Breast epithelium (tissue), 3 donors: ENCODE measurements at regions not wholly inside any gene's neighbourhood (a gene's known extent, or its start where the extent isn't known, plus 50 kb on each side); places are given as distances from the start of the nearest gene placed in this dataset.

Experiments
- POLR2A ChIP-seq: fragments of 450-650 bp; IDR thresholded peaks from one replicate; pipeline ENCODE4 v1.6.1; 2016; ENCODE audit warnings: antibody characterized with exemption, mild to moderate bottlenecking, moderate library complexity
- POLR2AphosphoS5 ChIP-seq, 3 donors: sonication (generic); formaldehyde crosslinking; IDR thresholded peaks; one replicate each; pipeline ENCODE4 v1.6.1; 2017; ENCODE audit warnings: antibody characterized with exemption in 3 of 3
- TF ChIP-seq, protein P1 (sequence below), 3 donors: fragments of 450-650 bp; IDR thresholded peaks; one replicate each; pipeline ENCODE4 v1.5.1; 2016 to 2017; ENCODE audit warnings: antibody characterized with exemption in 3 of 3, mild to moderate bottlenecking in 3 of 3, moderate library complexity in 3 of 3

GRCh38 chr2:237190966-237191713 lies 105.5 kb downstream of the COPS8 start:
- TF ChIP-seq, protein P1, sequence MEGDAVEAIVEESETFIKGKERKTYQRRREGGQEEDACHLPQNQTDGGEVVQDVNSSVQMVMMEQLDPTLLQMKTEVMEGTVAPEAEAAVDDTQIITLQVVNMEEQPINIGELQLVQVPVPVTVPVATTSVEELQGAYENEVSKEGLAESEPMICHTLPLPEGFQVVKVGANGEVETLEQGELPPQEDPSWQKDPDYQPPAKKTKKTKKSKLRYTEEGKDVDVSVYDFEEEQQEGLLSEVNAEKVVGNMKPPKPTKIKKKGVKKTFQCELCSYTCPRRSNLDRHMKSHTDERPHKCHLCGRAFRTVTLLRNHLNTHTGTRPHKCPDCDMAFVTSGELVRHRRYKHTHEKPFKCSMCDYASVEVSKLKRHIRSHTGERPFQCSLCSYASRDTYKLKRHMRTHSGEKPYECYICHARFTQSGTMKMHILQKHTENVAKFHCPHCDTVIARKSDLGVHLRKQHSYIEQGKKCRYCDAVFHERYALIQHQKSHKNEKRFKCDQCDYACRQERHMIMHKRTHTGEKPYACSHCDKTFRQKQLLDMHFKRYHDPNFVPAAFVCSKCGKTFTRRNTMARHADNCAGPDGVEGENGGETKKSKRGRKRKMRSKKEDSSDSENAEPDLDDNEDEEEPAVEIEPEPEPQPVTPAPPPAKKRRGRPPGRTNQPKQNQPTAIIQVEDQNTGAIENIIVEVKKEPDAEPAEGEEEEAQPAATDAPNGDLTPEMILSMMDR (IDR thresholded peaks at IDR 0.05) = no peak
- no peak for TF ChIP-seq POLR2A
- TF ChIP-seq POLR2AphosphoS5 (IDR thresholded peaks at IDR 0.05) = no peak
